GM13976 (cell line): ENCODE measurements at regions not wholly inside any gene's neighbourhood (a gene's known extent, or its start where the extent isn't known, plus 50 kb on each side); places are given as distances from the start of the nearest gene placed in this dataset.
A peak's percentile ranks its signal among the peaks of the same experiment; 100 is the strongest.

ENCODE experiments used
- DNase-seq: peaks from one replicate; pipeline ENCODE4 v3.0.0; 2012; ENCODE audit warnings: low spot score
- in situ Hi-C: fragments of 300-500 bp; cut with MboI; formaldehyde crosslinking; loops from one replicate; pipeline ENCODE4 v1.12.0; 2022; ENCODE audit warnings: low sequenced_read_pairs, mixed read lengths, inconsistent platforms; ENCODE audit not compliant: unreplicated experiment
- TF ChIP-seq, protein P1 (sequence below): IDR thresholded peaks from 2 replicates; pipeline ENCODE4 v1.5.1; 2012; ENCODE audit warnings: borderline replicate concordance, mild to moderate bottlenecking; ENCODE audit not compliant: insufficient read depth; ENCODE audit errors: extremely low read depth, missing control alignments, control extremely low read depth

DNA sequence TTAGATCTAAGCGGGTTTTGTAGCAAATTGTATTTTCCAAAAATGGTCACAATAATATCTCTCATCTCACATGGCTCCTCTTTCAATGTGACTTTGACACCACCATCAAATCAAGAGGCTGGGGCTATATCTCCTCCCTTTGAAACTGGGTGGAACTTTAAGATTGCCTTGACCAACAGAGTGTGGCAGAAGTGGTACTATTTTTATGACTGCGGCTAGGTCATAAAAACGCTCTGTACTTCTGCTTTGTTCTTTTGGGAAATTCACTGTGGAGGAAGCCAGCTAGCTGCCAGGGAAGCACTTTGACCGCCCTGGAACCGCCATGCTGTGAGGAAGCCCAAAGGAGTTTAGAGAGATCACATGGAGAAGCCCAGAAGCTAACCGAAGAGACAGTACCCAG, 50.7 kb upstream of the ACOT11 start:
- in situ Hi-C loops = loop anchor here (25.0 kb wide), 1 partner anchor 385 kb away; no protein-coding TSS in a partner anchor
- no peak for DNase-seq
- TF ChIP-seq, protein P1, sequence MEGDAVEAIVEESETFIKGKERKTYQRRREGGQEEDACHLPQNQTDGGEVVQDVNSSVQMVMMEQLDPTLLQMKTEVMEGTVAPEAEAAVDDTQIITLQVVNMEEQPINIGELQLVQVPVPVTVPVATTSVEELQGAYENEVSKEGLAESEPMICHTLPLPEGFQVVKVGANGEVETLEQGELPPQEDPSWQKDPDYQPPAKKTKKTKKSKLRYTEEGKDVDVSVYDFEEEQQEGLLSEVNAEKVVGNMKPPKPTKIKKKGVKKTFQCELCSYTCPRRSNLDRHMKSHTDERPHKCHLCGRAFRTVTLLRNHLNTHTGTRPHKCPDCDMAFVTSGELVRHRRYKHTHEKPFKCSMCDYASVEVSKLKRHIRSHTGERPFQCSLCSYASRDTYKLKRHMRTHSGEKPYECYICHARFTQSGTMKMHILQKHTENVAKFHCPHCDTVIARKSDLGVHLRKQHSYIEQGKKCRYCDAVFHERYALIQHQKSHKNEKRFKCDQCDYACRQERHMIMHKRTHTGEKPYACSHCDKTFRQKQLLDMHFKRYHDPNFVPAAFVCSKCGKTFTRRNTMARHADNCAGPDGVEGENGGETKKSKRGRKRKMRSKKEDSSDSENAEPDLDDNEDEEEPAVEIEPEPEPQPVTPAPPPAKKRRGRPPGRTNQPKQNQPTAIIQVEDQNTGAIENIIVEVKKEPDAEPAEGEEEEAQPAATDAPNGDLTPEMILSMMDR = no peak

DNA sequence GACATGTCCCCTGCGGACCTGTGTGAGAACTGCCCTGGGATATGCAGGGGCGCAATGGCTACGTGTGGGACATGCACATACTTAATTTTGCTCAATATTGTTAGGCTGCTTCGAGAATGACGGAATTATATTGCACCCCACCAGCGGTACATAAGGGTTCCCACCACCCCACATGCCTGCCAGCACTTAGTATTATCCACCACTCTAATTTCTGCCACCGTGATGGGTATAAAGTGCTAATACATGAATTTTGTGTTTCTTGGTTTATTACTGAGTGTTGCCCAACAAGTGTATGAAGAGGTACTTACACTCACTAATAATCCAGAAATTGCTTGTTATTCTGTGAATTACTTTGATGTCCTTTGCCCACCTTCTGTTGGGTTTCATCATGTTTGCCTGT, 52.1 kb upstream of the ACOT11 start:
- TF ChIP-seq, protein P1 = no peak
- in situ Hi-C loops = loop anchor here (25.0 kb wide), 1 partner anchor 384 kb away; no protein-coding TSS in a partner anchor
- no peak for DNase-seq

DNA sequence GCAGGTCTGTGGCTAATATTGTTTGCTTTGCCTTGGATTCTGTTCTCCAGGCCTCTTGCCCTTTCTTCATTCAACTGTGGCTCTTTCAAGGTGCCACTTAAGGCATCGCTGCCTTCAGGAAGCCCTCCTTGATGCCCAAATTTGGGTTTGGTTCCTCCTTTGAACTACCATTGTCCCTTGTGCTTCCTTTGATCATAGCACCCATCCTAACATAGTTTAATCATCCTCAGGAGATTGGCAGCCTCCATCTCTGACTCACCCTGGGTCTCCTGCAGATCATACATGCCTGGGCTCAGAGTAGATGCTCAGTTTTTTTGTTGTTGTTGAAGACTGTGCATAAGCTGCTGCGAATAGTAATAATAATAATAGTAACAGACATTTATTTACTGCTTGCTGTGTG, 54.4 kb upstream of the ACOT11 start:
- in situ Hi-C loops = loop anchor here (25.0 kb wide), 1 partner anchor 381 kb away; no protein-coding TSS in a partner anchor
- DNase-seq = no peak
- TF ChIP-seq, protein P1 = no peak

DNA sequence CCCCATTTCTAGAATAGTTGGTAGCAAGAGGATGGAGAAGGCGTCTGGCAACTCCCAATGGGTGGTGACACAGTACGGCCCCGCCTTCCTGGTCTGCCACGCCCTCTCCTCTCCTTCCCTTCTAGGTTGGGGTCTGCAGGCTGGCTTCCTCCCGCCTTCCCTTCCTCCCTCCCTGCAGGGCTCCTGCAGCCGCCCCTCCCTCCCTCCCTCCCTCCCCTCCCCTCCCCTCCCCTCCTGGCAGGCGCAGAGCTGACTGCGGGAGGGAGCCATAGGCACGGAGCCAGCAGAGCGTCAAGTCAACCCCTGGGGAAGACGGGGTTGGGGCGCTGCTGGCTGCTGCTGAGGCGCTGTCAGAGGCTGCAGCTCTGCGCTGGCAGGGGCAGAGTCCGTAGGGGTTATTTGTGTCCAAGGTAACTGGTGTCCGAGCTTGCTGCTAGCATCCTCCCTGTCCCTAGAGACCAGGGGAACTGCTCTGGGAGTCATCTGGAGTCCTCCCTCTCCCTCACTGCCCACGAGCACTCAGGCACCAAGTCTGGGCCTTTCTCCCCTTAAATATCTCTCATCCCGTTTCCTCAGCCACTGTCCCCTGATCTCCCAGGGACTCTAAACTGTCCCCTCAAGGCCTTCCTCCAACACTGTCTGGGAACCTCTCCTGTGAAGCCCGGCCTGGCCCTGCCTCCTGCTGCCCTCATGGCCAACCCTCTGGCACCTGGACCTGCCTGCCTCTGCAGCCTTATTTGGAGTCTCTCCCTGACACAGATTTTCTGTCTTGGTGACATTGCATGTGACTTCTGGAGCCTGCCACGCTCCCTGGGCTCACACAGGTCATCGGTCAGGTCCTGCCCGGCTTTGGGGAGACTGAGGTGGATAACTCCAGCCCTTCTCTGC, 57.4 kb upstream of the ACOT11 start:
- TF ChIP-seq, protein P1 = no peak
- in situ Hi-C loops = loop anchor here (25.0 kb wide), 1 partner anchor 378 kb away; no protein-coding TSS in a partner anchor
- DNase-seq = no peak

DNA sequence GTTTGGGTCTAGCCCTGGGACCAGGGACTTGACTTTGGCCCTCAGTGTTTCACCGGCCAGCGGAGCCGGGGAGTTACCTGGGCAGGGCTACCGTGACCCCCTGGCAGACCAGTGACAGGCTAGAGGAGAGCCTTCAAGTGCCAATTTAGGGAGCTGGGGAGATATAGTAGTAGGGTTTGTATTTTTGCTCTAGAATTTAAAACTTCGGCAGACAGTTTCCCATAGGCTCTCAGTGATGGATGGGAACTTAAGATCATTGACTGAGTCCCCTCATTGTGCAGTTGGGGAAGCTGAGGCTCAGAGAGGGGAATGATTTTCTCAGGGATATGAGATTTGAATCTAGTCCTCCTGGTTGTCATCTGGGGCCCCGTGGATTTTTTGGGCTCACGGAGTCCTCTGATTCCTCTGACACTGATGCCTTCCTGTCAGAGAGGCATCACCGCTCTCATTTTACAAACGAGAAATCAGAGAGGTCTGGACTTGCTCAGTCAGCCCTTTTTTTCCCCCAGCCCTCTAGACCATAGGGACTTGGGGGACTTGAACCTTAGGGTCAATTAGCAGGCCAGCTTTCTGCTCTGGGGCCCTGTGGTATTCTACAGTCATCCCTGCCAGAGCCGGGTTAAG, 58.3 kb upstream of the ACOT11 start:
- TF ChIP-seq, protein P1 = no peak
- in situ Hi-C loops = loop anchor here (25.0 kb wide), 1 partner anchor 377 kb away; no protein-coding TSS in a partner anchor
- DNase-seq = no peak

DNA sequence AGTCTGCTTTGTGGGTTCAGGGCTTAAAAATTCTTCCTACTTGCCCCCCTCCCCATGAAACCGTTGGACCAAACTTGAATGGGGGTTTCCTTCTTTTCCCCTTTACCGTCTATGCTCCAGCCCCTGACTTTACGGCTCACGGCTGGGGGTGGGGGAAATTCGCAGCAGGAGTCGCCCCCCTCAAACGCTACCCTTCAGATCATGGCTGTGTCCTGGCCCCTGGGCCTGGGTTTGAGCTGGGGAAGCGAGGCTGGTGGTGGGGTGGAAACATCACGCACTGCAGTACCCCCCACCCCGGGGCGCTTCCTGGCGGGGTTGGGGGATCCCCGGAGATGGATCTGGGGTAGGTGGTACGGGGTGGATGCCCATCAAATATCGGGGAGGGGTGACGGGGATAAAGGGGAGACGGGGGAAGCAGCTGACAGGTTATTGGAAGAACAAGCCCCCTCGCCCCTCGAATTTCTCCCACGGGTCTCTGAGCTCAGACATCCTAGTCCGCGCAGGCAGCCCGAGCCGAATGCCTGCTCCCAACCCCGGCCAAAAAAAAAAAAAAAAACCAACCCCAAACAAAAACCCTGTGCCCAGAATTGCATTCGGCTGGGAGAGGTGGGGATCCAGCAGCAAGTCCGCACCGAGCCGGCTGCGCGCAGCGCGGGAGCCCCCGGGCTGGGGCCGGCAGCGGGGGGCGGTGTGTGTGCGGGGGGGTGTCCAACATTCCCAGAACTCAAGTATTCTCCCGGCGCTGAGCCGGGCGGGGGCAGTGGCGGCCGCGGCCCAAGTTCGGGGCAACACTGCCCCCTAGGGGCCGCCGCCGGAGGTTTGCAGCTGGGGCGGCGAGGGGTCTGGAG, 59.0 kb upstream of the ACOT11 start:
- in situ Hi-C loops = loop anchor here (25.0 kb wide), 1 partner anchor 377 kb away; no protein-coding TSS in a partner anchor
- peak; percentile 92 for DNase-seq
- TF ChIP-seq, protein P1 = peak; percentile 90
